ENCODE measurements at regions not wholly inside any gene's neighbourhood (a gene's known extent, or its start where the extent isn't known, plus 50 kb on each side); places are given as distances from the start of the nearest gene placed in this dataset.
A peak's percentile ranks its signal among the peaks of the same experiment; 100 is the strongest.

GRCh38 chr13:73231471-73231870, 172.7 kb downstream of the KLF5 start:
- TF ChIP-seq ZNF8 (CRISPR knock-in tag; IDR thresholded peaks at IDR 0.05): no peak
- TF ChIP-seq OSR1 (CRISPR knock-in tag; IDR thresholded peaks at IDR 0.05): no peak
- TF ChIP-seq ISL1 (CRISPR knock-in tag; IDR thresholded peaks at IDR 0.05): no peak
- TF ChIP-seq TCF4 (CRISPR knock-in tag; IDR thresholded peaks at IDR 0.05; ENCODE audit: borderline replicate concordance): no peak
- TF ChIP-seq CSRNP3 (CRISPR knock-in tag; IDR thresholded peaks at IDR 0.05): no peak
- no peak for TF ChIP-seq ARNTL (CRISPR knock-in tag; IDR thresholded peaks at IDR 0.05; ENCODE audit: borderline replicate concordance, low read depth)
- TF ChIP-seq ZFP3 (CRISPR knock-in tag; IDR thresholded peaks at IDR 0.05): no peak
- TF ChIP-seq ZNF70 (CRISPR knock-in tag; IDR thresholded peaks at IDR 0.05): no peak
- TF ChIP-seq POU6F1 (CRISPR knock-in tag; IDR thresholded peaks at IDR 0.05; ENCODE audit: borderline replicate concordance, low read depth): no peak
- TF ChIP-seq CSDC2 (CRISPR knock-in tag; IDR thresholded peaks at IDR 0.05): no peak
- TF ChIP-seq PPARA (CRISPR knock-in tag; IDR thresholded peaks at IDR 0.05; ENCODE audit: borderline replicate concordance): no peak
- ATAC-seq: peak; percentile 91

- no peak for ATAC-seq
- no peak for TF ChIP-seq POU6F1 (CRISPR knock-in tag; IDR thresholded peaks at IDR 0.05; ENCODE audit: borderline replicate concordance, low read depth)
- no peak for TF ChIP-seq PATZ1 (CRISPR knock-in tag; IDR thresholded peaks at IDR 0.05; ENCODE audit: borderline replicate concordance)
- TF ChIP-seq ZFP30 (CRISPR knock-in tag; IDR thresholded peaks at IDR 0.05): no peak
- no peak for TF ChIP-seq RARB (CRISPR knock-in tag; IDR thresholded peaks at IDR 0.05)
- no peak for TF ChIP-seq ISL1 (CRISPR knock-in tag; IDR thresholded peaks at IDR 0.05)
- TF ChIP-seq CSRNP3 (CRISPR knock-in tag; IDR thresholded peaks at IDR 0.05): no peak
- TF ChIP-seq PPARA (CRISPR knock-in tag; IDR thresholded peaks at IDR 0.05; ENCODE audit: borderline replicate concordance): no peak
- no peak for TF ChIP-seq ZNF565 (CRISPR knock-in tag; conservative IDR thresholded peaks at IDR 0.05; ENCODE audit: low read depth)
- no peak for TF ChIP-seq BACH2 (CRISPR knock-in tag; IDR thresholded peaks at IDR 0.05; ENCODE audit: borderline replicate concordance)
- TF ChIP-seq CREB5 (CRISPR knock-in tag; IDR thresholded peaks at IDR 0.05; ENCODE audit: low read depth): no peak
- TF ChIP-seq TCF4 (CRISPR knock-in tag; IDR thresholded peaks at IDR 0.05; ENCODE audit: borderline replicate concordance): no peak
- TF ChIP-seq ESRRG (CRISPR knock-in tag; IDR thresholded peaks at IDR 0.05): no peak
These were observed 171.9 kb downstream of the KLF5 start for GRCh38 chr13:73230716-73231115.

- ATAC-seq: peak; percentile 67
- TF ChIP-seq GLIS3 (CRISPR knock-in tag; IDR thresholded peaks at IDR 0.05): no peak
- TF ChIP-seq BACH2 (CRISPR knock-in tag; IDR thresholded peaks at IDR 0.05; ENCODE audit: borderline replicate concordance): no peak
- TF ChIP-seq PATZ1 (CRISPR knock-in tag; IDR thresholded peaks at IDR 0.05; ENCODE audit: borderline replicate concordance): no peak
- TF ChIP-seq ZNF70 (CRISPR knock-in tag; IDR thresholded peaks at IDR 0.05): no peak
- no peak for TF ChIP-seq PPARA (CRISPR knock-in tag; IDR thresholded peaks at IDR 0.05; ENCODE audit: borderline replicate concordance)
- no peak for TF ChIP-seq ZFP3 (CRISPR knock-in tag; IDR thresholded peaks at IDR 0.05)
- TF ChIP-seq TOX (CRISPR knock-in tag; IDR thresholded peaks at IDR 0.05; ENCODE audit: borderline replicate concordance): no peak
- no peak for TF ChIP-seq CSDC2 (CRISPR knock-in tag; IDR thresholded peaks at IDR 0.05)
- no peak for TF ChIP-seq CSRNP3 (CRISPR knock-in tag; IDR thresholded peaks at IDR 0.05)
- TF ChIP-seq ARNTL (CRISPR knock-in tag; IDR thresholded peaks at IDR 0.05; ENCODE audit: borderline replicate concordance, low read depth): no peak
- TF ChIP-seq RARB (CRISPR knock-in tag; IDR thresholded peaks at IDR 0.05): no peak
- TF ChIP-seq POU6F1 (CRISPR knock-in tag; IDR thresholded peaks at IDR 0.05; ENCODE audit: borderline replicate concordance, low read depth): no peak
These were observed 169.7 kb downstream of the KLF5 start for GRCh38 chr13:73228546-73228945.
